Body of pancreas (tissue), 4 donors: ENCODE measurements at regions not wholly inside any gene's neighbourhood (a gene's known extent, or its start where the extent isn't known, plus 50 kb on each side); places are given as distances from the start of the nearest gene placed in this dataset.

Experiments
- CTCF ChIP-seq, 7 experiments: fragments of 450-650 bp in 4 of 7; fragments of 200-600 bp in 3 of 7; sonication (generic) in 3 of 7; IDR thresholded peaks; one replicate each; pipeline ENCODE4 v1.5.1; 2016 to 2019; ENCODE audit warnings: antibody characterized with exemption in 7 of 7
- POLR2A ChIP-seq, 3 donors: fragments of 450-650 bp; IDR thresholded peaks; one replicate each; pipeline ENCODE4 v1.6.1; 2016; ENCODE audit warnings: antibody characterized with exemption in 3 of 3, mild to moderate bottlenecking in 2 of 3

DNA sequence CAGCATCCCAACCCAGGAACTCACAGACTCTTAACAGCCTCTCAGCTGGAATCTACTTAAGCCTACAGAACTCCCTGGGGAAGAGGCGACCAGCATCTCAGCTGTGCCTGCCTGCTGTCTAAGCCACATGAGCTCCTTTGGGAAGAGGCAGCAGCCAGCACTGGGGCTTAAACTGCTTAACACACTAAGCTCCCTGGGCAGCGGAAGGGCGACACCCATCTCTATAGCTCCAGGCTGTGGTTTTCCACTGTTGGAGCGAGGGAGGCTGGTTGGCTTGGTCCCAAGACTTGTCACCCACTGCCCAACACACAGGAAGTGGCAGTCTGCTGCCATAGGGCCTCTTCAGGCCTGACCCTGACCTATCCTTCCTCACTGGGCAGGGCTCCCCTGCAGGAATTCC lies 1544.1 kb upstream of the ADGRL3 start:
- TF ChIP-seq POLR2A (IDR thresholded peaks at IDR 0.05) (no peak), CTCF (IDR thresholded peaks at IDR 0.05) (no peak)
